GM12878 (cell line): ENCODE measurements at regions not wholly inside any gene's neighbourhood (a gene's known extent, or its start where the extent isn't known, plus 50 kb on each side); places are given as distances from the start of the nearest gene placed in this dataset.

Experiments used
- ATAC-seq: fragments of 200-7000 bp; cut with Tn5 transposase; 3 replicates; pipeline ENCODE4 v1.9.1; 2020; ENCODE audit warnings: mild to moderate bottlenecking, moderate library complexity
- BruUV-seq: library from RNA; stranded (reverse); fragments of 400-500 nt; replicated peaks from 2 replicates; lab custom pipeline; 2021; lab: Mats Ljungman, UMichigan
- CTCF ChIA-PET: fragments of 300-600 bp; sonication (Branson Sonifier 250); formaldehyde crosslinking; extraction: SDS; loops from one replicate; lab custom pipeline; 2021; ENCODE audit warnings: inconsistent platforms; lab: Yijun Ruan, JAX
- POLR2A ChIA-PET: fragments of 350-600 bp; formaldehyde crosslinking; extraction: SDS; loops from one replicate; lab custom pipeline; 2021; ENCODE audit warnings: inconsistent platforms; lab: Charles Lee
- RAD21 ChIA-PET: fragments of 300-600 bp; sonication (Branson Sonifier 250); formaldehyde crosslinking; loops from one replicate; lab custom pipeline; 2023; ENCODE audit warnings: antibody characterized with exemption; ENCODE audit not compliant: unreplicated experiment; lab: Charles Lee
- SMC1A ChIA-PET: fragments of 300-600 bp; sonication (Branson Sonifier 250); formaldehyde crosslinking; loops from one replicate; lab custom pipeline; 2023; ENCODE audit not compliant: unreplicated experiment, uncharacterized antibody; lab: Charles Lee
- DNase-seq: peaks from one replicate; pipeline ENCODE4 v3.0.0-alpha.2; 2011; ENCODE audit warnings: low read depth, low spot score
- FAIRE-seq: peaks from 3 replicates; lab custom pipeline; 2011; peaks lifted over from hg19 to GRCh38; lab: Jason Lieb, UNC
- H2AFZ ChIP-seq: 2 replicates; pipeline ENCODE4 v1.6.0; 2011; ENCODE audit warnings: low read depth, low read length, control low read depth; ENCODE audit not compliant: control insufficient read depth
- H3K27ac ChIP-seq: 2 replicates; pipeline ENCODE4 v1.5.1; 2011; ENCODE audit warnings: control low read depth; ENCODE audit not compliant: control insufficient read depth, insufficient read depth
- H3K27me3 ChIP-seq, 2 experiments: replicated peaks in 1 of 2; 2 replicates each; pipeline versions ENCODE4 v1.6.0 to v1.6.1; 2011; ENCODE audit warnings: low read length in 1 of 2; ENCODE audit not compliant: control insufficient read depth in 2 of 2, insufficient read depth in 2 of 2
- H3K36me3 ChIP-seq, 2 experiments: 2 replicates each; pipeline ENCODE4 v1.5.1; 2011; ENCODE audit warnings: low read length in 1 of 2; ENCODE audit not compliant: control insufficient read depth in 2 of 2, insufficient read depth in 2 of 2
- H3K4me1 ChIP-seq: 2 replicates; pipeline ENCODE4 v1.6.1; 2011; ENCODE audit warnings: mild to moderate bottlenecking, low read length, moderate library complexity, mixed read lengths; ENCODE audit not compliant: control insufficient read depth, insufficient read depth
- H3K4me2 ChIP-seq: 2 replicates; pipeline ENCODE4 v1.6.0; 2011; ENCODE audit warnings: control low read depth; ENCODE audit not compliant: control insufficient read depth, insufficient read depth
- H3K4me3 ChIP-seq: fragments of 200-600 bp; sonication (generic); 2 replicates; pipeline ENCODE4 v1.5.1; 2016
- H3K79me2 ChIP-seq: 2 replicates; pipeline ENCODE4 v1.6.0; 2011; ENCODE audit warnings: low read length; ENCODE audit not compliant: control insufficient read depth, insufficient read depth
- H3K9ac ChIP-seq: 2 replicates; pipeline ENCODE4 v1.8.0; 2011; ENCODE audit warnings: low read length, control low read depth, mixed read lengths; ENCODE audit not compliant: control insufficient read depth, insufficient read depth
- H3K9me3 ChIP-seq: replicated peaks from 3 replicates; pipeline ENCODE4 v1.5.1; 2011; ENCODE audit warnings: mild to moderate bottlenecking, low read length; ENCODE audit not compliant: control insufficient read depth, insufficient read depth
- H4K20me1 ChIP-seq: 2 replicates; pipeline ENCODE4 v1.6.0; 2011; ENCODE audit not compliant: control insufficient read depth, insufficient read depth
- BCLAF1 ChIP-seq: fragments of 450-650 bp; IDR thresholded peaks from 2 replicates; pipeline ENCODE4 v1.6.1; 2017; ENCODE audit warnings: antibody characterized with exemption, mild to moderate bottlenecking, moderate library complexity
- BHLHE40 ChIP-seq, 2 experiments: fragments of 450-650 bp in 1 of 2; IDR thresholded peaks; 2 replicates each; pipeline ENCODE4 v1.6.1; 2011 to 2017; ENCODE audit warnings: low read depth in 2 of 2, borderline replicate concordance in 1 of 2, improper control_type of control experiment in 1 of 2, low read length in 1 of 2, mild to moderate bottlenecking in 1 of 2
- MEF2B ChIP-seq: fragments of 450-650 bp; IDR thresholded peaks from 2 replicates; pipeline ENCODE4 v1.6.1; 2018; ENCODE audit warnings: mild to moderate bottlenecking, moderate library complexity; ENCODE audit not compliant: partially characterized antibody, poor library complexity, severe bottlenecking
- PAX8 ChIP-seq: fragments of 450-650 bp; IDR thresholded peaks from 2 replicates; pipeline ENCODE4 v1.6.1; 2017; ENCODE audit warnings: mild to moderate bottlenecking, moderate library complexity
- POLR2A ChIP-seq: IDR thresholded peaks from 2 replicates; pipeline ENCODE4 v1.6.1; 2011; ENCODE audit warnings: low read depth, mild to moderate bottlenecking, low read length
- POLR2AphosphoS2 ChIP-seq: IDR thresholded peaks from 2 replicates; pipeline ENCODE4 v1.6.1; 2011; ENCODE audit warnings: low read depth, mild to moderate bottlenecking, low read length, improper control_type of control experiment, moderate library complexity
- POLR2AphosphoS5 ChIP-seq: IDR thresholded peaks from 2 replicates; pipeline ENCODE4 v1.6.1; 2011; ENCODE audit warnings: mild to moderate bottlenecking, low read length, inconsistent platforms
- SUZ12 ChIP-seq: fragments of 200-600 bp; sonication (generic); IDR thresholded peaks from one replicate; pipeline ENCODE4 v1.6.1; 2018; ENCODE audit warnings: antibody characterized with exemption, mild to moderate bottlenecking; ENCODE audit not compliant: unreplicated experiment
- YY1 ChIP-seq: IDR thresholded peaks from 2 replicates; pipeline ENCODE4 v1.6.1; 2011; ENCODE audit warnings: low read depth, mild to moderate bottlenecking, low read length
- ZSCAN29 ChIP-seq: fragments of 450-650 bp; IDR thresholded peaks from 2 replicates; pipeline ENCODE4 v1.6.1; 2017; ENCODE audit warnings: mild to moderate bottlenecking, moderate library complexity
- WGBS: methylation state at CpG from one replicate; pipeline ENCODE4 v1.1.6; 2016; ENCODE audit warnings: low lambda C conversion rate; ENCODE audit not compliant: insufficient replicate concordance, insufficient coverage; ENCODE audit errors: missing lambda C conversion rate; 5-methylcytosine and 5-hydroxymethylcytosine counted together
- in situ Hi-C: fragments of 300-500 bp; cut with MboI; formaldehyde crosslinking; loops from 9 replicates; pipeline ENCODE4 v1.14.3; 2018; ENCODE audit warnings: mixed read lengths
- intact Hi-C: fragments of 100-400 bp; cut with micrococcal nuclease; formaldehyde crosslinking; loops from one replicate; pipeline ENCODE4 v1.14.2; 2022; ENCODE audit not compliant: unreplicated experiment
- TF ChIP-seq, protein P1 (sequence below): IDR thresholded peaks from 2 replicates; pipeline ENCODE4 v1.6.1; 2011; ENCODE audit warnings: low read depth, mild to moderate bottlenecking, low read length, moderate library complexity, borderline replicate concordance; ENCODE audit errors: extremely low read depth
- TF ChIP-seq, protein P2 (sequence below): fragments of 450-650 bp; IDR thresholded peaks from 2 replicates; pipeline ENCODE4 v1.6.1; 2018; ENCODE audit warnings: mild to moderate bottlenecking, low read depth, moderate library complexity; ENCODE audit not compliant: partially characterized antibody

DNA sequence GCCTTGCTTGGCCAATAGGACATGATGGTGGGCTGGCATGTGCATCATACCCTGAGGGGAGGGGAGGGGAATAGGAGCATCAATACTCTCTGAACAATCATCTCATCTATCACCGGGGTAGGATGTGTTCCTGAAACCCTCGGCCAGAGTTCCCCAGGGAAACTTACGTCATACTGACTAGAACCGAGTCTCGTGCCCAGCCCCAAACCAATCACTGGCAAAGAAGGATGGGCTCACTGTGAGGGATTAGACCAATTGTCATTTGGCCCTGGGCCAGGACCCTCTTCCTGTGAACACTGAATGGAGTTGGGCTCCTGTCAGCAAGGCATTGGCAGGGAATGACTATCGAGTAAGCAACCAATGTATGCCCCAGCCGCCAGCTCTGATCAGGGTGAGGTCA is 261.5 kb downstream of the MYCN start:
- intact Hi-C loops: no loop called here
- ChIA-PET CTCF (no interaction called here), SMC1A (no interaction called here)
- TF ChIP-seq YY1: no peak
- TF ChIP-seq, all 136 proteins: peak for 0
- POLR2A ChIA-PET: no interaction called here
- Histone ChIP-seq H4K20me1 (no peaks in the 10 kb centered on the region), H3K36me3 (no peaks in the 10 kb centered on the region), H3K4me3 (no peak overlapping the region), H3K4me2 (no peak overlapping the region), H3K4me1 (no peaks in the 10 kb centered on the region), H3K27me3 (no peaks in the 10 kb centered on the region), H3K27ac (no peak overlapping the region), H3K9me3 (no peaks in the 10 kb centered on the region), H3K79me2 (no peaks in the 10 kb centered on the region), H3K9ac (no peak overlapping the region), H2AFZ (no peak overlapping the region)
- ATAC-seq (no peak), DNase-seq (no peak), FAIRE-seq (no peak)
- RAD21 ChIA-PET: no interaction called here
- 24% methylated on average over 7 of the region's 7 CpGs for WGBS
- in situ Hi-C loops: no loop called here
- BruUV-seq: no TSS peak

- H3K79me2 ChIP-seq: no peaks in the 10 kb centered on the region
- DNase-seq: no peak
- ChIA-PET POLR2A (no interaction called here), RAD21 (no interaction called here), CTCF (no interaction called here), SMC1A (no interaction called here)
- WGBS: 13% methylated on average over 3 of the region's 3 CpGs
- ATAC-seq: no peak
- no TSS peak for BruUV-seq
- H3K27ac ChIP-seq: no peak overlapping the region
- intact Hi-C loops (no loop called here), in situ Hi-C loops (no loop called here)
- no peak overlapping the region for H3K4me2 ChIP-seq
- no peaks in the 10 kb centered on the region for H4K20me1 ChIP-seq
- no peaks in the 10 kb centered on the region for H3K27me3 ChIP-seq
- H3K4me3 ChIP-seq: no peak overlapping the region
- no peaks in the 10 kb centered on the region for H3K9me3 ChIP-seq
- no peaks in the 10 kb centered on the region for H3K36me3 ChIP-seq
- H2AFZ ChIP-seq: no peak overlapping the region
- FAIRE-seq: no peak
- no peaks in the 10 kb centered on the region for H3K4me1 ChIP-seq
- no peak overlapping the region for H3K9ac ChIP-seq
- TF ChIP-seq POLR2AphosphoS2 (no peak), SUZ12 (no peak), BCLAF1 (no peak), POLR2AphosphoS5 (no peak), BHLHE40 (IDR thresholded peaks at IDR 0.05; ENCODE audit: borderline replicate concordance in 1 of 2, low read depth in 2 of 2, low read length in 1 of 2) (no peak), MEF2B (no peak), POLR2A (no peak), PAX8 (no peak), ZSCAN29 (no peak)
- TF ChIP-seq, protein P1, sequence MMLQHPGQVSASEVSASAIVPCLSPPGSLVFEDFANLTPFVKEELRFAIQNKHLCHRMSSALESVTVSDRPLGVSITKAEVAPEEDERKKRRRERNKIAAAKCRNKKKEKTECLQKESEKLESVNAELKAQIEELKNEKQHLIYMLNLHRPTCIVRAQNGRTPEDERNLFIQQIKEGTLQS: no peak
- TF ChIP-seq, protein P2, sequence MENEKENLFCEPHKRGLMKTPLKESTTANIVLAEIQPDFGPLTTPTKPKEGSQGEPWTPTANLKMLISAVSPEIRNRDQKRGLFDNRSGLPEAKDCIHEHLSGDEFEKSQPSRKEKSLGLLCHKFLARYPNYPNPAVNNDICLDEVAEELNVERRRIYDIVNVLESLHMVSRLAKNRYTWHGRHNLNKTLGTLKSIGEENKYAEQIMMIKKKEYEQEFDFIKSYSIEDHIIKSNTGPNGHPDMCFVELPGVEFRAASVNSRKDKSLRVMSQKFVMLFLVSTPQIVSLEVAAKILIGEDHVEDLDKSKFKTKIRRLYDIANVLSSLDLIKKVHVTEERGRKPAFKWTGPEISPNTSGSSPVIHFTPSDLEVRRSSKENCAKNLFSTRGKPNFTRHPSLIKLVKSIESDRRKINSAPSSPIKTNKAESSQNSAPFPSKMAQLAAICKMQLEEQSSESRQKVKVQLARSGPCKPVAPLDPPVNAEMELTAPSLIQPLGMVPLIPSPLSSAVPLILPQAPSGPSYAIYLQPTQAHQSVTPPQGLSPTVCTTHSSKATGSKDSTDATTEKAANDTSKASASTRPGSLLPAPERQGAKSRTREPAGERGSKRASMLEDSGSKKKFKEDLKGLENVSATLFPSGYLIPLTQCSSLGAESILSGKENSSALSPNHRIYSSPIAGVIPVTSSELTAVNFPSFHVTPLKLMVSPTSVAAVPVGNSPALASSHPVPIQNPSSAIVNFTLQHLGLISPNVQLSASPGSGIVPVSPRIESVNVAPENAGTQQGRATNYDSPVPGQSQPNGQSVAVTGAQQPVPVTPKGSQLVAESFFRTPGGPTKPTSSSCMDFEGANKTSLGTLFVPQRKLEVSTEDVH: no peak
Observed at GRCh38 chr2:16200554-16201193, 260.3 kb downstream of the MYCN start.
